ENCODE measurements at regions not wholly inside any gene's neighbourhood (a gene's known extent, or its start where the extent isn't known, plus 50 kb on each side); places are given as distances from the start of the nearest gene placed in this dataset.

GRCh38 chr1:239539051-239539450, 152.7 kb downstream of the CHRM3 start:
- no peak for DNase-seq

- no peak for DNase-seq
These were observed 153.4 kb downstream of the CHRM3 start for GRCh38 chr1:239539812-239540211.

- DNase-seq, result no peak
These were observed 157.5 kb downstream of the CHRM3 start for GRCh38 chr1:239543873-239544272.

- DNase-seq, result peak; percentile 13
These were observed 159.1 kb downstream of the CHRM3 start for GRCh38 chr1:239545466-239545865.

- no peak for DNase-seq
These were observed 161.6 kb downstream of the CHRM3 start for GRCh38 chr1:239547987-239548386.

GRCh38 chr1:239550178-239550577, 163.8 kb downstream of the CHRM3 start:
- DNase-seq, result no peak

GRCh38 chr1:239555350-239555749, 169.0 kb downstream of the CHRM3 start:
- no peak for DNase-seq

- DNase-seq, result no peak
These were observed 172.2 kb downstream of the CHRM3 start for GRCh38 chr1:239558559-239558958.

- DNase-seq, result no peak
These were observed 172.6 kb downstream of the CHRM3 start for GRCh38 chr1:239558991-239559390.

GRCh38 chr1:239560921-239561320, 174.6 kb downstream of the CHRM3 start:
- DNase-seq, result no peak

GRCh38 chr1:239562095-239562494, 175.7 kb downstream of the CHRM3 start:
- no peak for DNase-seq

- no peak for DNase-seq
These were observed 177.3 kb downstream of the CHRM3 start for GRCh38 chr1:239563681-239564080.

GRCh38 chr1:239566074-239566473, 179.7 kb downstream of the CHRM3 start:
- no peak for DNase-seq

GRCh38 chr1:239570878-239571277, 184.5 kb downstream of the CHRM3 start:
- DNase-seq, result no peak

- no peak for DNase-seq
These were observed 185.8 kb downstream of the CHRM3 start for GRCh38 chr1:239572183-239572582.

GRCh38 chr1:239574112-239574511, 187.7 kb downstream of the CHRM3 start:
- DNase-seq, result no peak

GRCh38 chr1:239575113-239575512, 188.7 kb downstream of the CHRM3 start:
- no peak for DNase-seq

- DNase-seq, result no peak
These were observed 197.2 kb downstream of the CHRM3 start for GRCh38 chr1:239583536-239583935.

- no peak for DNase-seq
These were observed 199.8 kb downstream of the CHRM3 start for GRCh38 chr1:239586128-239586527.

GRCh38 chr1:239587066-239587465, 200.7 kb downstream of the CHRM3 start:
- no peak for DNase-seq

- no peak for DNase-seq
These were observed 201.4 kb downstream of the CHRM3 start for GRCh38 chr1:239587574-239588369.

- no peak for DNase-seq
These were observed 204.2 kb downstream of the CHRM3 start for GRCh38 chr1:239590556-239590955.

- DNase-seq, result no peak
These were observed 207.2 kb downstream of the CHRM3 start for GRCh38 chr1:239593527-239593926.

- no peak for DNase-seq
These were observed 214.2 kb downstream of the CHRM3 start for GRCh38 chr1:239600588-239600987.

GRCh38 chr1:239601108-239601507, 214.7 kb downstream of the CHRM3 start:
- DNase-seq, result no peak

All from fibroblast of upper back skin (primary cell).